Keratinocyte (primary cell): ENCODE measurements at regions not wholly inside any gene's neighbourhood (a gene's known extent, or its start where the extent isn't known, plus 50 kb on each side); places are given as distances from the start of the nearest gene placed in this dataset.

Experiments
- EZH2 ChIP-seq: IDR thresholded peaks from one replicate; pipeline ENCODE4 v1.6.1; 2012; ENCODE audit warnings: inconsistent platforms, mild to moderate bottlenecking, low read length, moderate library complexity
- TF ChIP-seq, protein P1 (sequence below), 3 experiments: IDR thresholded peaks in 1 of 3; conservative IDR thresholded peaks in 1 of 3; optimal IDR thresholded peaks in 1 of 3; 2 replicates in 2 of 3; 3 replicates in 1 of 3; pipeline versions ENCODE3 to v1.5.1; 2011; ENCODE audit warnings: low read length in 3 of 3, mild to moderate bottlenecking in 3 of 3, moderate library complexity in 2 of 3, control low read depth in 1 of 3, inconsistent platforms in 1 of 3; ENCODE audit not compliant: insufficient read depth in 2 of 3; ENCODE audit errors: extremely low read depth in 1 of 3

DNA sequence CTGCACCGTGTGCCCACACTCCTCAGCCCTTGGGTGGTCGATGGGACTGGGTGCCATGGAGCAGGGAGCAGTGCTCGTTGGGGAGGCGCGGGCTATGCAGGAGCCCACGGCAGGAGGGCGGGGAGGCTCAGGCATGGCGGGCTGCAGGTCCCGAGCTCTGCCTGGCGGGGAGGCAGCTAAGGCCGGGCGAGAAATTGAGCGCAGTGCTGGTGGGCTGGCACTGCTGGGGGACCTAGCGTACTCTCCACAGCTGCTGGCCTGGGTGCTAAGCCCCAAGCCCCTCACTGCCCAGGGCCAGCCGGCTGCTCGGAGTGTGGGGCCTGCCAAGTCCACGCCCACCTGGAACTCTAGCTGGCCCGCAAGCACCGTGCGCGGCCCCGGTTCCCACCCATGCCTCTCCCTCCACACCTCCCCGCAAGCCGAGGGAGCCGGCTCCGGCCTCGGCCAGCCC, 55.9 kb upstream of the ECI2 start:
- TF ChIP-seq, protein P1, sequence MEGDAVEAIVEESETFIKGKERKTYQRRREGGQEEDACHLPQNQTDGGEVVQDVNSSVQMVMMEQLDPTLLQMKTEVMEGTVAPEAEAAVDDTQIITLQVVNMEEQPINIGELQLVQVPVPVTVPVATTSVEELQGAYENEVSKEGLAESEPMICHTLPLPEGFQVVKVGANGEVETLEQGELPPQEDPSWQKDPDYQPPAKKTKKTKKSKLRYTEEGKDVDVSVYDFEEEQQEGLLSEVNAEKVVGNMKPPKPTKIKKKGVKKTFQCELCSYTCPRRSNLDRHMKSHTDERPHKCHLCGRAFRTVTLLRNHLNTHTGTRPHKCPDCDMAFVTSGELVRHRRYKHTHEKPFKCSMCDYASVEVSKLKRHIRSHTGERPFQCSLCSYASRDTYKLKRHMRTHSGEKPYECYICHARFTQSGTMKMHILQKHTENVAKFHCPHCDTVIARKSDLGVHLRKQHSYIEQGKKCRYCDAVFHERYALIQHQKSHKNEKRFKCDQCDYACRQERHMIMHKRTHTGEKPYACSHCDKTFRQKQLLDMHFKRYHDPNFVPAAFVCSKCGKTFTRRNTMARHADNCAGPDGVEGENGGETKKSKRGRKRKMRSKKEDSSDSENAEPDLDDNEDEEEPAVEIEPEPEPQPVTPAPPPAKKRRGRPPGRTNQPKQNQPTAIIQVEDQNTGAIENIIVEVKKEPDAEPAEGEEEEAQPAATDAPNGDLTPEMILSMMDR (optimal IDR thresholded peaks at IDR 0.05 in 1 of 3, IDR thresholded peaks at IDR 0.05 in 1 of 3, conservative IDR thresholded peaks at IDR 0.05 in 1 of 3; ENCODE audit: extremely low read depth in 1 of 3, insufficient read depth in 2 of 3, low read length in 3 of 3), result no peak
- TF ChIP-seq EZH2, result no peak
